SK-N-SH treated with all-trans-retinoic acid at 6 μM for 48 hours (cell line): ENCODE measurements at regions not wholly inside any gene's neighbourhood (a gene's known extent, or its start where the extent isn't known, plus 50 kb on each side); places are given as distances from the start of the nearest gene placed in this dataset.

ENCODE experiments used
- ATAC-seq: fragments of 200-7000 bp; cut with Tn5 transposase; 3 replicates; pipeline ENCODE4 v1.9.1; 2020; ENCODE audit warnings: mild to moderate bottlenecking, moderate library complexity
- ARNTL ChIP-seq: fragments of 450-650 bp; formaldehyde crosslinking; IDR thresholded peaks from 2 replicates; pipeline ENCODE4 v1.5.0; 2020; ENCODE audit warnings: low read depth, mild to moderate bottlenecking, moderate library complexity, borderline replicate concordance
- BACH2 ChIP-seq: fragments of 250-450 bp; sonication (Bioruptor Pico); IDR thresholded peaks from 2 replicates; pipeline ENCODE4 v1.9.0; 2021; ENCODE audit warnings: mild to moderate bottlenecking, borderline replicate concordance
- CSDC2 ChIP-seq: fragments of 250-450 bp; sonication (Bioruptor Pico); IDR thresholded peaks from 2 replicates; pipeline ENCODE4 v1.5.0; 2020; ENCODE audit warnings: mild to moderate bottlenecking, moderate library complexity
- ESRRG ChIP-seq: fragments of 250-450 bp; sonication (Bioruptor Pico); IDR thresholded peaks from 2 replicates; pipeline ENCODE4 v1.6.1; 2021; ENCODE audit warnings: mild to moderate bottlenecking
- GLIS3 ChIP-seq: fragments of 250-450 bp; sonication (Bioruptor Pico); IDR thresholded peaks from 2 replicates; pipeline ENCODE4 v1.5.0; 2020; ENCODE audit warnings: mild to moderate bottlenecking, moderate library complexity
- ISL1 ChIP-seq: fragments of 250-450 bp; sonication (Bioruptor Pico); IDR thresholded peaks from 2 replicates; pipeline ENCODE4 v2.1.2; 2022; ENCODE audit warnings: mild to moderate bottlenecking, moderate library complexity
- OSR1 ChIP-seq: fragments of 250-450 bp; sonication (Bioruptor Pico); IDR thresholded peaks from 2 replicates; pipeline ENCODE4 v1.8.0; 2022; ENCODE audit warnings: moderate library complexity, mild to moderate bottlenecking, inconsistent platforms
- PPARA ChIP-seq: fragments of 250-450 bp; sonication (Bioruptor Pico); IDR thresholded peaks from 2 replicates; pipeline ENCODE4 v1.5.0; 2020; ENCODE audit warnings: mild to moderate bottlenecking, borderline replicate concordance
- RARB ChIP-seq: fragments of 250-450 bp; sonication (Bioruptor Pico); IDR thresholded peaks from 2 replicates; pipeline ENCODE4 v1.8.0; 2021; ENCODE audit warnings: mild to moderate bottlenecking, moderate library complexity
- SNAI2 ChIP-seq: fragments of 250-450 bp; sonication (Bioruptor Pico); IDR thresholded peaks from 2 replicates; pipeline ENCODE4 v1.5.0; 2020; ENCODE audit warnings: mild to moderate bottlenecking, moderate library complexity
- TCF4 ChIP-seq: fragments of 250-450 bp; sonication (Bioruptor Pico); IDR thresholded peaks from 2 replicates; pipeline ENCODE4 v1.8.0; 2021; ENCODE audit warnings: mild to moderate bottlenecking, moderate library complexity, borderline replicate concordance
- TOX ChIP-seq: fragments of 250-450 bp; sonication (Bioruptor Pico); IDR thresholded peaks from 2 replicates; pipeline ENCODE4 v1.8.0; 2021; ENCODE audit warnings: mild to moderate bottlenecking, moderate library complexity, borderline replicate concordance
- ZC3H10 ChIP-seq: fragments of 250-450 bp; sonication (Bioruptor Pico); IDR thresholded peaks from 2 replicates; pipeline ENCODE4 v1.5.1; 2021; ENCODE audit warnings: mild to moderate bottlenecking, moderate library complexity
- ZFP3 ChIP-seq: fragments of 250-450 bp; sonication (Bioruptor Pico); IDR thresholded peaks from 2 replicates; pipeline ENCODE4 v1.5.0; 2020; ENCODE audit warnings: mild to moderate bottlenecking, moderate library complexity
- ZFP30 ChIP-seq: fragments of 450-650 bp; formaldehyde crosslinking; IDR thresholded peaks from 2 replicates; pipeline ENCODE4 v1.5.0; 2022; ENCODE audit warnings: mild to moderate bottlenecking, moderate library complexity
- ZNF565 ChIP-seq: fragments of 450-650 bp; formaldehyde crosslinking; conservative IDR thresholded peaks from 2 replicates; pipeline ENCODE4 v1.5.0; 2020; ENCODE audit warnings: low read depth, mild to moderate bottlenecking, moderate library complexity
- ZNF70 ChIP-seq: fragments of 450-650 bp; formaldehyde crosslinking; IDR thresholded peaks from 2 replicates; pipeline ENCODE4 v1.5.0; 2020; ENCODE audit warnings: mild to moderate bottlenecking, moderate library complexity
- ZNF8 ChIP-seq: fragments of 450-650 bp; formaldehyde crosslinking; IDR thresholded peaks from 2 replicates; pipeline ENCODE4 v1.5.0; 2020; ENCODE audit warnings: mild to moderate bottlenecking, moderate library complexity
- TF ChIP-seq, protein P1 (sequence below): fragments of 250-450 bp; sonication (Bioruptor Pico); IDR thresholded peaks from 2 replicates; pipeline ENCODE4 v1.5.1; 2020; ENCODE audit warnings: low read depth, mild to moderate bottlenecking, moderate library complexity
- TF ChIP-seq, protein P2 (sequence below): fragments of 250-450 bp; sonication (Bioruptor Pico); IDR thresholded peaks from 2 replicates; pipeline ENCODE4 v1.8.0; 2021; ENCODE audit warnings: low read depth, mild to moderate bottlenecking, moderate library complexity, borderline replicate concordance
- TF ChIP-seq, protein P3 (sequence below): fragments of 250-450 bp; sonication (Bioruptor Pico); IDR thresholded peaks from 2 replicates; pipeline ENCODE4 v1.5.1; 2021; ENCODE audit warnings: mild to moderate bottlenecking, moderate library complexity
- TF ChIP-seq, protein P4 (sequence below): fragments of 250-450 bp; sonication (Bioruptor Pico); IDR thresholded peaks from 2 replicates; pipeline ENCODE4 v1.5.0; 2020; ENCODE audit warnings: mild to moderate bottlenecking, moderate library complexity

DNA sequence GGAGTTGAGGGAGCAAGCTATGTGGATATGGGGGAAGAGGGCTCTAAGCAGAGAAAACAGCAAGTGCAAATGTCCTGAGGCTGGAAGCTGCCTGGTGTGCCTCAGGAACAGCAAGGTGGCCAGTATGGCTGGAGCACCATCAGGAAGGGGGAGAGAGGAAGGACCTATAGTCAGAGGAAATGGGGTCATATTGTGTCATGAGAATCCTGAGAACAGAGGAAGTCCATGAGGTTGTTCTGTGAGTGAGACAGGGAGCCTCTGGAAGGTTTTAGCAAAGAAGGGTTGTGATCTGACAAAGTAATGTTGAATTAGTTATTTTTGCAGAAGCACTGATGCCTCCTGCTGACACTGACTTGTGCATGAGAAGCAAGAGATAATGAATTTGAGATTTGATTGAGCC is 204.3 kb downstream of the PTEN start:
- TF ChIP-seq ZFP3 (CRISPR knock-in tag) (no peak), SNAI2 (CRISPR knock-in tag) (no peak), TOX (CRISPR knock-in tag) (no peak), BACH2 (CRISPR knock-in tag) (no peak), ZC3H10 (CRISPR knock-in tag) (no peak), ISL1 (CRISPR knock-in tag) (no peak), OSR1 (no peak), RARB (CRISPR knock-in tag) (no peak), ZFP30 (CRISPR knock-in tag) (no peak), ARNTL (no peak), ESRRG (no peak), ZNF565 (CRISPR knock-in tag) (no peak), ZNF70 (CRISPR knock-in tag) (no peak), TCF4 (CRISPR knock-in tag) (no peak)
- TF ChIP-seq, protein P1, sequence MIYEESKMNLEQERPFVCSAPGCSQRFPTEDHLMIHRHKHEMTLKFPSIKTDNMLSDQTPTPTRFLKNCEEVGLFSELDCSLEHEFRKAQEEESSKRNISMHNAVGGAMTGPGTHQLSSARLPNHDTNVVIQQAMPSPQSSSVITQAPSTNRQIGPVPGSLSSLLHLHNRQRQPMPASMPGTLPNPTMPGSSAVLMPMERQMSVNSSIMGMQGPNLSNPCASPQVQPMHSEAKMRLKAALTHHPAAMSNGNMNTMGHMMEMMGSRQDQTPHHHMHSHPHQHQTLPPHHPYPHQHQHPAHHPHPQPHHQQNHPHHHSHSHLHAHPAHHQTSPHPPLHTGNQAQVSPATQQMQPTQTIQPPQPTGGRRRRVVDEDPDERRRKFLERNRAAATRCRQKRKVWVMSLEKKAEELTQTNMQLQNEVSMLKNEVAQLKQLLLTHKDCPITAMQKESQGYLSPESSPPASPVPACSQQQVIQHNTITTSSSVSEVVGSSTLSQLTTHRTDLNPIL (CRISPR knock-in tag) = no peak
- TF ChIP-seq, protein P2, sequence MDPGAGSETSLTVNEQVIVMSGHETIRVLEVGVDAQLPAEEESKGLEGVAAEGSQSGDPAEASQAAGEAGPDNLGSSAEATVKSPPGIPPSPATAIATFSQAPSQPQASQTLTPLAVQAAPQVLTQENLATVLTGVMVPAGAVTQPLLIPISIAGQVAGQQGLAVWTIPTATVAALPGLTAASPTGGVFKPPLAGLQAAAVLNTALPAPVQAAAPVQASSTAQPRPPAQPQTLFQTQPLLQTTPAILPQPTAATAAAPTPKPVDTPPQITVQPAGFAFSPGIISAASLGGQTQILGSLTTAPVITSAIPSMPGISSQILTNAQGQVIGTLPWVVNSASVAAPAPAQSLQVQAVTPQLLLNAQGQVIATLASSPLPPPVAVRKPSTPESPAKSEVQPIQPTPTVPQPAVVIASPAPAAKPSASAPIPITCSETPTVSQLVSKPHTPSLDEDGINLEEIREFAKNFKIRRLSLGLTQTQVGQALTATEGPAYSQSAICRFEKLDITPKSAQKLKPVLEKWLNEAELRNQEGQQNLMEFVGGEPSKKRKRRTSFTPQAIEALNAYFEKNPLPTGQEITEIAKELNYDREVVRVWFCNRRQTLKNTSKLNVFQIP = no peak
- ATAC-seq = no peak

DNA sequence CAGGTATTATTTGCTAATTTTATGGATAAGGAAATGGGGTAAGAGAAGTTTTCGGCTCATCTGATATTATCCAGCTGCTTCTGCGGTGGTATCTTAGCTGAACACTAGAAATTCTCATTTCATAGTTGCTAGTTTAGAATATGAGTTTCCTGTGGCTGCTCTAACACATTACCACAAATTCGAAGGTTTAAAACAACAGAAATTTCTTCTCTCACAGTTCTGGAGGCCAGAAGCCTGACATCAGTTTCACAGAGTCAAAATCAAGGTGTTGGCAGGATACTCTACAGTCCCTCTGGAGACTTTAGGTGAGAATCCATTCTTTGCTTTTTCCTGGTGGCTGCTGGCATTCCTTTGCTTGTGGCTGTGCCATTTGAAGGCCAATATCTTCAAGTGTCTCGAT is 205.9 kb downstream of the PTEN start:
- TF ChIP-seq ZNF70 (CRISPR knock-in tag) (no peak), ARNTL (no peak), SNAI2 (CRISPR knock-in tag) (no peak), OSR1 (no peak), TOX (CRISPR knock-in tag) (no peak), ZNF8 (CRISPR knock-in tag) (no peak), CSDC2 (CRISPR knock-in tag) (no peak), ZC3H10 (CRISPR knock-in tag) (no peak), PPARA (CRISPR knock-in tag) (no peak), GLIS3 (CRISPR knock-in tag) (no peak), ESRRG (no peak)
- TF ChIP-seq, protein P1 (CRISPR knock-in tag) = no peak
- TF ChIP-seq, protein P2 = no peak
- TF ChIP-seq, protein P3, sequence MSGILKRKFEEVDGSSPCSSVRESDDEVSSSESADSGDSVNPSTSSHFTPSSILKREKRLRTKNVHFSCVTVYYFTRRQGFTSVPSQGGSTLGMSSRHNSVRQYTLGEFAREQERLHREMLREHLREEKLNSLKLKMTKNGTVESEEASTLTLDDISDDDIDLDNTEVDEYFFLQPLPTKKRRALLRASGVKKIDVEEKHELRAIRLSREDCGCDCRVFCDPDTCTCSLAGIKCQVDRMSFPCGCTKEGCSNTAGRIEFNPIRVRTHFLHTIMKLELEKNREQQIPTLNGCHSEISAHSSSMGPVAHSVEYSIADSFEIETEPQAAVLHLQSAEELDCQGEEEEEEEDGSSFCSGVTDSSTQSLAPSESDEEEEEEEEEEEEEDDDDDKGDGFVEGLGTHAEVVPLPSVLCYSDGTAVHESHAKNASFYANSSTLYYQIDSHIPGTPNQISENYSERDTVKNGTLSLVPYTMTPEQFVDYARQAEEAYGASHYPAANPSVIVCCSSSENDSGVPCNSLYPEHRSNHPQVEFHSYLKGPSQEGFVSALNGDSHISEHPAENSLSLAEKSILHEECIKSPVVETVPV (CRISPR knock-in tag) = no peak
- TF ChIP-seq, protein P4, sequence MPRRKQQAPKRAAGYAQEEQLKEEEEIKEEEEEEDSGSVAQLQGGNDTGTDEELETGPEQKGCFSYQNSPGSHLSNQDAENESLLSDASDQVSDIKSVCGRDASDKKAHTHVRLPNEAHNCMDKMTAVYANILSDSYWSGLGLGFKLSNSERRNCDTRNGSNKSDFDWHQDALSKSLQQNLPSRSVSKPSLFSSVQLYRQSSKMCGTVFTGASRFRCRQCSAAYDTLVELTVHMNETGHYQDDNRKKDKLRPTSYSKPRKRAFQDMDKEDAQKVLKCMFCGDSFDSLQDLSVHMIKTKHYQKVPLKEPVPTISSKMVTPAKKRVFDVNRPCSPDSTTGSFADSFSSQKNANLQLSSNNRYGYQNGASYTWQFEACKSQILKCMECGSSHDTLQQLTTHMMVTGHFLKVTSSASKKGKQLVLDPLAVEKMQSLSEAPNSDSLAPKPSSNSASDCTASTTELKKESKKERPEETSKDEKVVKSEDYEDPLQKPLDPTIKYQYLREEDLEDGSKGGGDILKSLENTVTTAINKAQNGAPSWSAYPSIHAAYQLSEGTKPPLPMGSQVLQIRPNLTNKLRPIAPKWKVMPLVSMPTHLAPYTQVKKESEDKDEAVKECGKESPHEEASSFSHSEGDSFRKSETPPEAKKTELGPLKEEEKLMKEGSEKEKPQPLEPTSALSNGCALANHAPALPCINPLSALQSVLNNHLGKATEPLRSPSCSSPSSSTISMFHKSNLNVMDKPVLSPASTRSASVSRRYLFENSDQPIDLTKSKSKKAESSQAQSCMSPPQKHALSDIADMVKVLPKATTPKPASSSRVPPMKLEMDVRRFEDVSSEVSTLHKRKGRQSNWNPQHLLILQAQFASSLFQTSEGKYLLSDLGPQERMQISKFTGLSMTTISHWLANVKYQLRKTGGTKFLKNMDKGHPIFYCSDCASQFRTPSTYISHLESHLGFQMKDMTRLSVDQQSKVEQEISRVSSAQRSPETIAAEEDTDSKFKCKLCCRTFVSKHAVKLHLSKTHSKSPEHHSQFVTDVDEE (CRISPR knock-in tag) = no peak

More for the DNA sequence above, 205.9 kb downstream of the PTEN start:
- ATAC-seq = no peak
